Loucy (cell line): ENCODE measurements at regions not wholly inside any gene's neighbourhood (a gene's known extent, or its start where the extent isn't known, plus 50 kb on each side); places are given as distances from the start of the nearest gene placed in this dataset.

Experiments used
- EZH2phosphoT487 ChIP-seq: fragments of 200-600 bp; IDR thresholded peaks from 2 replicates; pipeline ENCODE4 v1.6.1; 2018; ENCODE audit warnings: antibody characterized with exemption, mild to moderate bottlenecking, moderate library complexity, borderline replicate concordance
- TF ChIP-seq, protein P1 (sequence below): fragments of 200-600 bp; sonication (generic); conservative IDR thresholded peaks from 2 replicates; pipeline ENCODE4 v1.5.1; 2014; ENCODE audit warnings: mild to moderate bottlenecking, antibody characterized with exemption, low read length

DNA sequence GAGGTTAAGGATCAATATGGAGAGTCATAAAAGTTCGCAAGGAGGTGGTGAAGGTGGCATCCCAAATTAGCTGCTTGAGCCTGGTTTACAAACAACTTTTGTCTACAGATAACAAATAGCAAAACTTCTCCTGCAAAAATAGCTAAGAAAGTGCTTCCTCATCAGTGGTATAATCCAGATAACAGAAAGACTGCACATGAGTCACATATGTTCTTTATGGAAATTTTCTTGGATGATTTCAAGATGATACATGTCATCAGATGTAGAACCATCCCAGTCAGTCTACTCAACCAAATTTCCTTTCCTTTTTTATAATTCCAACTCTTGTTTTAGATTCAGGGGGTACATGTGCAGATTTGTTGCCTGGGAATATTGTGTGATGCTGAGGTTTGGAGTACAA lies 133.0 kb downstream of the BTG1 start:
- TF ChIP-seq, protein P1, sequence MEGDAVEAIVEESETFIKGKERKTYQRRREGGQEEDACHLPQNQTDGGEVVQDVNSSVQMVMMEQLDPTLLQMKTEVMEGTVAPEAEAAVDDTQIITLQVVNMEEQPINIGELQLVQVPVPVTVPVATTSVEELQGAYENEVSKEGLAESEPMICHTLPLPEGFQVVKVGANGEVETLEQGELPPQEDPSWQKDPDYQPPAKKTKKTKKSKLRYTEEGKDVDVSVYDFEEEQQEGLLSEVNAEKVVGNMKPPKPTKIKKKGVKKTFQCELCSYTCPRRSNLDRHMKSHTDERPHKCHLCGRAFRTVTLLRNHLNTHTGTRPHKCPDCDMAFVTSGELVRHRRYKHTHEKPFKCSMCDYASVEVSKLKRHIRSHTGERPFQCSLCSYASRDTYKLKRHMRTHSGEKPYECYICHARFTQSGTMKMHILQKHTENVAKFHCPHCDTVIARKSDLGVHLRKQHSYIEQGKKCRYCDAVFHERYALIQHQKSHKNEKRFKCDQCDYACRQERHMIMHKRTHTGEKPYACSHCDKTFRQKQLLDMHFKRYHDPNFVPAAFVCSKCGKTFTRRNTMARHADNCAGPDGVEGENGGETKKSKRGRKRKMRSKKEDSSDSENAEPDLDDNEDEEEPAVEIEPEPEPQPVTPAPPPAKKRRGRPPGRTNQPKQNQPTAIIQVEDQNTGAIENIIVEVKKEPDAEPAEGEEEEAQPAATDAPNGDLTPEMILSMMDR: no peak
- TF ChIP-seq EZH2phosphoT487: no peak
